NCI-H69 (cell line): ENCODE measurements at regions not wholly inside any gene's neighbourhood (a gene's known extent, or its start where the extent isn't known, plus 50 kb on each side); places are given as distances from the start of the nearest gene placed in this dataset.

Experiments
- DNase-seq: peaks from one replicate; lab custom pipeline; 2025; lab: John Stamatoyannopoulos, UW

DNA sequence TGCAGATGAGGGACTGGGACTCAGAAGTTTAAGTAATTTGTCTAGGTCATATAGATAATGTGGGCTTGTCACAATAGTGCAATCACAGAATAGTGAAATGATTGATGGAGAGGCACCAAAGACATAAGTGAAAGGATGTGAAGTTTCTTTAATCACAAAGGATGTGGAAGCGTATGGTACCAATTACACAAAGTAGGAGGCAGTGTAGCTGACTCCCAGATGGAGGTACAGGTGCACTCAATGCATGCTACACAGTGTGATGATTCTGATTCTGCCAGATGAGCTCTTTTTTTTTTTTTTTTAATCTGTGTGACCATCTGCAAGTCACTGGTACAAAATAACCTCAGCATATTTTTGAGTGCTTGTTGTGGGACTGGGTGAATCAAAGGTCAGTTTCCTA is 411.3 kb downstream of the SPRY1 start:
- no peak for DNase-seq

DNA sequence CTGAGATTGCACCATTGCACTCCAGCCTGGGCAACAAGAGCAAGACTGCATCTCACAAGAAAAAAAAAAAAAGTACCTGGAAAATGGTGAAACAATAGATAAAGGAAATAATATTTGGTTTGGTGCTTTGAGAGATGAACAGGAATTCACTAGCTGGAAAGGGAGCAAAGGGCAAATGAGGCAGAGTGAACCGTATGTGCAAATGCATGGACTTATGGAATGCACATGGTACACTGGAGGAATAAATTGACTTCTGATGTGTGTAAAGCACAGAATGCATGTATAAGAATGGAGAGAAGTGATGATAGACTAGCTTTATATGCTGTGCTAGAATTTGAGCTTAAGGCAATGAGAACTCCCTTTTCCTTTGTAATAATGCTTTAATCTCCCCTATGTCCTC is 413.3 kb downstream of the SPRY1 start:
- no peak for DNase-seq

- DNase-seq = peak; percentile 20
Measured at GRCh38 chr4:123812066-123812390, 415.4 kb downstream of the SPRY1 start.

- no peak for DNase-seq
Measured at GRCh38 chr4:123813901-123814300, 417.3 kb downstream of the SPRY1 start.

DNA sequence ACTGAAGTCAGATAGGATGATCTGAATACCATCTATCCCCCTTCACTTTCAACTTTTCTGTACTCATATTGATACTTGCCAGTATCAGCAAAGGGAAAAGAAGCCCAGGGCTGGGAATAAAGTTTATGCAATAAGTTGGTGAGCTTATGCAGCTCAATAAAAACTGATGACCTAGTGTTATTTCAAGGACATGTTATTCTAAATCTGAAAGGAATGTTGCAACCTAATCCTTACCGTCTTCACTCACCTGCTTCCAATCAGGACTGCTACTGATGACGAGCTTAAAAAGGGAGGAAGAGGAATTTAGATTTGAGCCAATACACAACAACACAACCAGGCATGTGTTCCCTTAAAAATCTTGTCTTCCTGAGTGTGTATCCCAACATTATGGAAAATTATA is 419.9 kb downstream of the SPRY1 start:
- DNase-seq = no peak

DNA sequence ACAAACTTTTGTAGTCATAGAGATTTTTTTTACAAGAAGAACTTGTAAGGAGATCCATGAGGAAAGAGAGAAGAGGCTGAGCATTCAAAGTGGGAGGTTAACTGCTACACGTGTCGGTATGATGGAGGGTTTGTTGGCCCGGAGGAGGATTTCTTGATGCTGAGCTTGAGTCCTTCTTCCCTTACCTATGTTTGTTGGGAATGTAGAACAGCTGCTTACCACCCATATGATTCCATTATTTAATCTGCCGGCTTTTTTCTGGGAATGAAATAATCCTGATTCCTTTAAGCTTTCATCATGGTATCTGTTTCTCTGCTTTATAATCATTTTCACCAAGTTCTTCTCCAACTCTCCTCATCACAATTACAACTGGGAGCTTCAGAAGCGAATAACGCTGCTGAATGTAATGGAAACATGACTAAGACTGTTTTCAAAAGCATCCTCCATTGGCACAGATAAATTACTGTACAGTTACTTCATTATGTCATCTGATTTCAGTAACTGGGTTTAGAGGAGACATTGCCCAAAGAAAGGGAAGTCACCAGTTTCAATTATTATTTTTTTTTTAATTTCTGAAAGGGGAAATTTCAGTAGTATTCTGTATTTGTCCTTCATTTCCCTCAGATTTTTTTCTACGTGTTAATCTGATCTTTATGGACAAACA is 420.6 kb downstream of the SPRY1 start:
- DNase-seq = no peak

- no peak for DNase-seq
Measured at GRCh38 chr4:123819362-123820035, 422.9 kb downstream of the SPRY1 start.

- no peak for DNase-seq
Measured at GRCh38 chr4:123821861-123822260, 425.3 kb downstream of the SPRY1 start.

- DNase-seq = no peak
Measured at GRCh38 chr4:123822353-123822752, 425.8 kb downstream of the SPRY1 start.

- DNase-seq = no peak
Measured at GRCh38 chr4:123823244-123823643, 426.6 kb downstream of the SPRY1 start.

DNA sequence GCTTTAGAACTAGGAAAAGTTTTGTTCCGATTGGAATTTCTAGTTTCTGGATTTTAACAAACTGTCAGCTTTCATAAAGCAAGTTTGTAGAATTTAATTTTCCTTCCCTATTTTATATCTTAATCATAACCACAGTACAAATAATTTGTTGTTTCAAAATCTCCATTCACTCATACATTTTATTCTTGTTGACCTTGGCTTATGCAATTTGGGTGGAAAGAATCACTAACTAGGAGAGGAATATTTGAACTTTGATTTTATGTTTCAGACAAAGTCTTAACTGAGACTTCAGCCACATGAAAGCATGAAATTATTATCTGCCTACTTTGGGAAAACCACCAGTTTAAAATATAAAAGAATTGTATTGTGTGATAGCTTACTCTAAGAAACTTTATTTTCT is 427.9 kb downstream of the SPRY1 start:
- DNase-seq = no peak

DNA sequence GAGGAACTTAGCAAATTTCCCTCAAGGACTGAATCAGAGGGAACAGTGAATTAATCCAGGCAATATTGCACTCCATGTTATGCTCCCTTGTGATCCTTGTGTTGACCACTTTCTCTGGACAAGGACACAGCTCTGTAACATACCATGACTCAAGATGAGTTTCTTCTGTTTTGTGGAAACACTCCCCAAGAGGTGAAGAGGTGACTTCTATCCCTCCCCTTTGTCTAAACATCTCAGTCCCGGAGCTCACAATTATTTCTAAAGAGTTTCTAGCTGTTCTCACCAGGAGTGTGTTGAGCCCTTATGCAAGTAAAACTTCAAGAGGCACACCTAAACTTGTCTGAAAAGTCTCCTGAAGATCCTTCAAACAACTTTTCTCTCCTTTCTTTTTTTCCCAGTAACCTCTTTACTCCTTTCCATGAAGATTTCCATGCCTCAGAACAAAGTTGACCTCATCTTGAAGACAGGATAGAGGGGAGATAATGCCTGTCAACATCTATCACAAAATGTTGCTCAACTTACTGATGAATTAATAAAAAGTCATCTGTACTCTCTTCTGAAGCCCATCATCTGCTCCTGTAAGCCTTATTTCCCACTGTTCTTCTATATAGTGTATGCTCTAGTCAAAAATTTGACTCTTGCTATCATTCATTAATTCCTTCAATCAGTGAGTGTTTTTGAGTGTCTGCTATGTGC is 429.1 kb downstream of the SPRY1 start:
- no peak for DNase-seq

GRCh38 chr4:123826896-123827295 is 430.3 kb downstream of the SPRY1 start:
- DNase-seq = no peak

GRCh38 chr4:123827511-123827910 is 430.9 kb downstream of the SPRY1 start:
- DNase-seq = no peak

DNA sequence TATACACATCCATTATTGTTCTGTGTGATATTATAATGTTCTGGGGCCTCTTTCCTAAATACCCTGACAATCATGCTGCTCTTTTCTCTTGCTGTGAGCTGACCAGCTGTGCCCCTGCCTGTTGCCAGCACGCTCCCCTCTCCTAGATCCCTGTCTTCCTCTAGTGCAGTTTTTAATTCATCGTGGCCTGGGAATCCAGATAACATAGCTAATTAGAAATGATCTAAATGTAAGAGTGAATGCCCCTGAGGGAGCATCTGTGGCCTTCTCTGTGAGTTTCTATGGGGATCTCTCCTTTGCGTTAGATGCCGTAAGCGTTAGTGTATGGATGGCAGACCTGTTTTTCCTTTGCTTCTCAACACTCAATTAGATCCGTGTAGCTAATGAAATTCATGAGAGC is 434.3 kb downstream of the SPRY1 start:
- DNase-seq = no peak

GRCh38 chr4:123832173-123833026 is 435.8 kb downstream of the SPRY1 start:
- no peak for DNase-seq

- peak; percentile 2 for DNase-seq
Measured at GRCh38 chr4:123833171-123833643, 436.6 kb downstream of the SPRY1 start.

- no peak for DNase-seq
Measured at GRCh38 chr4:123835831-123836590, 439.4 kb downstream of the SPRY1 start.

DNA sequence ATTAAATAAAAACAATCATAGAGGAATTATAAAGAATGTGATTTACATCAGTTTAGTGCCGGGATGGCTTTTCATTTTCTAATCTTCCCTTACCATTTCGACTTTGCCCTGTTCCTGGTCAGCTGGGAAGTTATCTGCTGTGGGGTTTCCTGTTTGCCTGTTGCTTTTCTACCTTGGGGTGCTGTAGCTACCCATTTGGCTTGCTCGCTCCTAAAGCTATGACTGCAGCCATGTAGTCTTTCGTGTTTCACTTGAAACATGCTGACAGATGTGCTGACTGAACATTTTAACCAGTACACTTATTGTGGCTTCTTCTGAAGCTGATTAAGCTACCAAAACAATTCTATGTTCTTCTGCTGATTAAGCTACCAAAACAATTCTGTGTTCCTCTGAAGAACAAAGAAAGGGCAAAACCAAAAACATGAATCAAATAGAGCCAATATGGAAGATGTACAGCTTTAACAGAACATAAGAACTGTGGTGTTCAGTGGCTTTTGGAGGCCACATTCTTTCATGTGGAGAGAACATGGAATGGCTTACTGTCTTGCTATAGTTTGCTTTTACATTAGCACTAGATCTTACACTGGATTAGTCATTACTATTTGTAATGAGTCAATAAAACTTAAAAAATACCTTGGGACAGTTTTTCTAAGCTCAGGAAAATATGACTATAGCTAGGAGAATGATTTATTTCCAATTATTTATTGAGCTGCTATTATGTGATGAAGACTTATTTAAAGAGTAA is 440.4 kb downstream of the SPRY1 start:
- no peak for DNase-seq

DNA sequence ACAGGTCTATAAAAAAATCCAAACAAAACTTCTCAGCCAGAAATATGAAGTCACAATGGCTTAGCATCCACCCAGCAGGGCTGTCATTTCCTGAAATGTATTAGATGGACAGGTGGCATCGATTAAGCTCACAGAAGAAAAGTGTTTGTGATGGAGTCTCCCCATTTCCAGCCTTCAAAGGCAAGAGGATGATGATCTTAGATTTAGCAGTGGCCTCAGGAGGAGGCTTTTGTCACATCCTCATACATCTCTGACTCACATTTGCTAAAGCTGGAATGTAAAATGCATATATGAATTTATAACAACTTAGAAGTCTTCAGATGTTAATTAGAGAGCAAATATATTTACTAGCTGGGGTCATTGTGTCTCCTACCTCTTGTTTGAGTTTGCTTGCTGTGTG is 441.9 kb downstream of the SPRY1 start:
- peak; percentile 25 for DNase-seq

DNA sequence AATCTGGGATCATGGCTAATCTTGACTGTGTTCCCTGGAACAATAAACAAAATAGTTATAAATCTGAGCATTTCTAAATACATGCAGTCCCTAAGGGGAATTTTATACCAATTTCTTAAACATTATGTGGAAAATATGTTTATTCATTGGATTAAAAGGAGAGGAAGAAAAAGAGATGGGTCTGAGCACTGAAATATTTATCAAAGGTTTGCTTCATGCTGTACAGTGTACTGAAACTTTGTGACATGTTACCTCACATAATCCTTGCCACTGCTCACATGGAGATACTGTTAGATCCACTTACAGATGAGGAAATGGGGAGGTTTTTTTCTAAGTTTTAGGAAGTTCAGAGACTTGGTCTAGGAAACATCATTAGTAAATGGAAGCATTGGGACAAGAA is 443.6 kb downstream of the SPRY1 start:
- DNase-seq = no peak
